ENCODE measurements at regions not wholly inside any gene's neighbourhood (a gene's known extent, or its start where the extent isn't known, plus 50 kb on each side); places are given as distances from the start of the nearest gene placed in this dataset.

- no peak for TF ChIP-seq CTCF (IDR thresholded peaks at IDR 0.05)
- no peak for TF ChIP-seq POLR2A (IDR thresholded peaks at IDR 0.05)
These were observed 487.3 kb upstream of the ADAMTS5 start for GRCh38 chr21:27454234-27454633.
